CD4-positive, alpha-beta memory T cell (primary cell): ENCODE measurements at regions not wholly inside any gene's neighbourhood (a gene's known extent, or its start where the extent isn't known, plus 50 kb on each side); places are given as distances from the start of the nearest gene placed in this dataset.

ENCODE experiments used
- CTCF ChIA-PET: fragments of 350-600 bp; sonication (Branson Sonifier 250); formaldehyde crosslinking; loops from one replicate; lab custom pipeline; 2021; ENCODE audit warnings: inconsistent platforms; ENCODE audit not compliant: partially characterized antibody; lab: Charles Lee
- POLR2A ChIA-PET: fragments of 350-600 bp; sonication (Branson Sonifier 250); formaldehyde crosslinking; loops from one replicate; lab custom pipeline; 2021; ENCODE audit not compliant: partially characterized antibody; lab: Charles Lee
- DNase-seq, 5 donors: peaks; one replicate each; pipeline versions ENCODE4 v3.0.0 to v3.0.0-alpha.2; 2020 to 2022; ENCODE audit warnings: mixed read lengths in 1 of 5
- H3K27ac ChIP-seq: one replicate; pipeline ENCODE4 v1.7.0; 2013; ENCODE audit warnings: low read depth, low read length
- H3K27me3 ChIP-seq: 2 replicates; pipeline ENCODE4 v1.7.0; 2013; ENCODE audit warnings: mild to moderate bottlenecking, low read length, moderate library complexity; ENCODE audit not compliant: insufficient read depth
- H3K36me3 ChIP-seq: 2 replicates; pipeline ENCODE4 v1.7.0; 2013; ENCODE audit warnings: mild to moderate bottlenecking, low read length, moderate library complexity; ENCODE audit not compliant: insufficient read depth
- H3K4me1 ChIP-seq: 2 replicates; pipeline ENCODE4 v1.7.0; 2013; ENCODE audit warnings: mild to moderate bottlenecking, low read length, moderate library complexity; ENCODE audit not compliant: insufficient read depth
- H3K4me3 ChIP-seq, 2 donors: one replicate each; pipeline ENCODE4 v1.7.0; 2013; ENCODE audit warnings: low read length in 2 of 2, mild to moderate bottlenecking in 1 of 2
- H3K9me3 ChIP-seq, 2 donors: one replicate each; pipeline ENCODE4 v1.7.0; 2013; ENCODE audit warnings: low read length in 2 of 2, control low read depth in 1 of 2; ENCODE audit not compliant: control insufficient read depth in 1 of 2
- H3K27ac Mint-ChIP-seq, 7 donors: one replicate each; pipeline ENCODE4 v1.8.0; 2020 to 2021; ENCODE audit warnings: mixed read lengths in 7 of 7, mild to moderate bottlenecking in 6 of 7, inconsistent platforms in 3 of 7, moderate library complexity in 3 of 7
- H3K27me3 Mint-ChIP-seq, 2 donors: one replicate each; pipeline ENCODE4 v1.8.0; 2020 to 2021; ENCODE audit warnings: mixed read lengths in 2 of 2
- H3K36me3 Mint-ChIP-seq, 2 donors: one replicate each; pipeline ENCODE4 v1.8.0; 2020 to 2021; ENCODE audit warnings: mixed read lengths in 2 of 2, inconsistent platforms in 1 of 2, mild to moderate bottlenecking in 1 of 2
- H3K4me1 Mint-ChIP-seq, 4 donors: one replicate each; pipeline ENCODE4 v1.8.0; 2020 to 2021; ENCODE audit warnings: mixed read lengths in 4 of 4, mild to moderate bottlenecking in 1 of 4
- H3K4me3 Mint-ChIP-seq, 8 donors: one replicate each; pipeline ENCODE4 v1.8.0; 2020 to 2021; ENCODE audit warnings: mixed read lengths in 8 of 8, mild to moderate bottlenecking in 7 of 8, moderate library complexity in 6 of 8, inconsistent platforms in 3 of 8
- H3K9me3 Mint-ChIP-seq, 8 donors: one replicate each; pipeline ENCODE4 v1.8.0; 2020 to 2021; ENCODE audit warnings: mixed read lengths in 8 of 8, mild to moderate bottlenecking in 5 of 8, inconsistent platforms in 3 of 8, moderate library complexity in 1 of 8
- intact Hi-C: fragments of 100-400 bp; cut with micrococcal nuclease; formaldehyde crosslinking; loops from one replicate; pipeline ENCODE4 v1.15.1; 2023

DNA sequence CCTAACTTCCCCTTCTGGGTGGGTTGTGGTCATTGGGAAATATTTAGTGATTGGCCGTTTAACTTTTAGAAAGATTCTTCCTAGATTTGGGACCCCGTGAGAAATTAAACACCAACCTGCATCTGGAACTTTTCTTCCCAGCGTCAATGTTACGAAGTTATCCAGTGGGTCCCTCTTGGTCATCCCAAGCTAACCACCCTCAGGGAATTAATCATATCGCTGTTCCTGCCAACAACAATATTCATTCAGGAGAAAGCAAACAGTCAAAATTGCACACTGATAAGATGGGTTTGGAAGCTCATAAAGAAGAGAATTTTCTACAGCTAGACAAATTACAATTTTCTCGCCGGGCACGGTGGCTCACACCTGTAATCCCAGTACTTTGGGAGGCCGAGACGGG, 121.2 kb upstream of the STX18 start:
- intact Hi-C loops = no loop called here
- H3K27ac ChIP-seq = no peak overlapping the region
- H3K4me3 ChIP-seq = no peak overlapping the region
- no peaks in the 10 kb centered on the region for H3K4me1 ChIP-seq
- H3K27me3 Mint-ChIP-seq = no peaks in the 10 kb centered on the region
- H3K27me3 ChIP-seq = no peaks in the 10 kb centered on the region
- peaks cover 0 to 3% (median 0%) of the 10 kb centered on the region in 8 donors for H3K9me3 Mint-ChIP-seq
- no peaks in the 10 kb centered on the region for H3K9me3 ChIP-seq
- ChIA-PET POLR2A (no interaction called here), CTCF (no interaction called here)
- H3K36me3 Mint-ChIP-seq = peaks cover 0 to 26% of the 10 kb centered on the region in 2 donors
- DNase-seq = no peak
- H3K27ac Mint-ChIP-seq = no peak overlapping the region
- no peaks in the 10 kb centered on the region for H3K4me1 Mint-ChIP-seq
- no peaks in the 10 kb centered on the region for H3K36me3 ChIP-seq
- no peak overlapping the region for H3K4me3 Mint-ChIP-seq

DNA sequence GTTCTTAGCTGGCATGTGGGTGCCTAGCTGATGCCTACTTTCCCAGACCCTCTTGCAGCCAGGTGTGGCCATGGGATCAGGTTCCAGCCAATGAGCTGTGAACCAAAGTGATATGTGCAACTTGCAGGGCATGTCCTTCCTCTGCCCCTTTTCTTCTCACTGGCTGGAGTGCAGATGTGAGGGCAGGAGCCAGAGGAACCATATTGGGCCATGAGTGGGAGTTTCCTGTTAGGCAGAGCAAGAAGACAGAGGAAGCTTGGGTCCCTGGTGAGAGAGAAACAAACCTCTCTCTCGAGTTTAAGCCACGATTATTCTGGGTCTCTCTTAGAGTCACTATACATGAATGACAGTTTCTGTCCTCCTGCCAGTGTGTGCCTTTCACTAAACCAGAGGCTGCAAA, 120.4 kb upstream of the STX18 start:
- no peaks in the 10 kb centered on the region for H3K27me3 Mint-ChIP-seq
- Histone ChIP-seq H3K27ac (no peak overlapping the region), H3K36me3 (no peaks in the 10 kb centered on the region), H3K4me1 (no peaks in the 10 kb centered on the region), H3K27me3 (no peaks in the 10 kb centered on the region), H3K4me3 (no peak overlapping the region), H3K9me3 (no peaks in the 10 kb centered on the region)
- peaks cover 0 to 34% of the 10 kb centered on the region in 2 donors for H3K36me3 Mint-ChIP-seq
- ChIA-PET CTCF (no interaction called here), POLR2A (no interaction called here)
- no peaks in the 10 kb centered on the region for H3K4me1 Mint-ChIP-seq
- H3K4me3 Mint-ChIP-seq = no peak overlapping the region
- peaks cover 0 to 6% (median 0%) of the 10 kb centered on the region in 8 donors for H3K9me3 Mint-ChIP-seq
- intact Hi-C loops = no loop called here
- no peak for DNase-seq
- H3K27ac Mint-ChIP-seq = no peak overlapping the region

DNA sequence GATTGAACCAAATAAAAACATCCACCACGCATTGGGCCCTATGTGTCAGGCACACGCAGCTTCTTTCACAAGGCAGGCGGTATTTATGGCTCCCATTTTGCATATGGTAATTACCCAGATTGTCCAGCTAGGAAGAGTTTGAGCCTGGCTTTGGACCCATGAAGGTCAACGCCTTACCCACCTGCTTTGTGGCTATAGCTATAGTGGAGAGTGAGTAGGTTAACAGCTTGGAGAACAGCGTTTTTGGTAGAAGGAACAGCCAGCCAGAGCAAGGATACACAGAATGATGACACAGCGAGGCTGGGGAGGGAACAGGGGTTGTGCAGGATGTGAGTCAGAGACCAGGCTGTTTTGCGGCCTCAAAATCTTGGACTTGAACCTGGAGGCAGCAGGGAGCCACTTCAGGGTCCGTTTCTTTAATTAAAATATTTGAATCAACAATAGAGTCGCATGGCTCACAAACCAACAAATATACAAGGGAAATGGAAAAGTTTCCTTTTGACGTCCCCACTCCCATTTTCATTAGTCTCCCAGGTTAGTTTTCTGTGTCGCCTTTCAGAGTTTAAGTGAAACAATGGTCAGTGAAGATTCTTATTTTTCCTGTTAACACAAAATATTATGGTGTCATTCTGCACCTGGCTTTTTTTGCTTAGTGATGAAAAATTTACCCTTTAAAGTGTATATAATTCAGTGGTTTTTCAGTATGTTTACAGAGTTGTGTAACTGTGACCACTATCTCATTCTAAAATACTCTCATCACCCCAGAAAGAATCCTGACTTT, 118.2 kb upstream of the STX18 start:
- Histone ChIP-seq H3K4me3 (no peak overlapping the region), H3K27me3 (no peaks in the 10 kb centered on the region), H3K36me3 (no peaks in the 10 kb centered on the region), H3K4me1 (no peaks in the 10 kb centered on the region), H3K27ac (no peak overlapping the region), H3K9me3 (no peaks in the 10 kb centered on the region)
- no peak overlapping the region for H3K27ac Mint-ChIP-seq
- no peak for DNase-seq
- intact Hi-C loops = no loop called here
- ChIA-PET POLR2A (no interaction called here), CTCF (no interaction called here)
- H3K36me3 Mint-ChIP-seq = peaks cover 4 to 30% of the 10 kb centered on the region in 2 donors
- peaks cover 0 to 6% (median 0%) of the 10 kb centered on the region in 8 donors for H3K9me3 Mint-ChIP-seq
- H3K27me3 Mint-ChIP-seq = no peaks in the 10 kb centered on the region
- H3K4me3 Mint-ChIP-seq = no peak overlapping the region
- no peaks in the 10 kb centered on the region for H3K4me1 Mint-ChIP-seq

GRCh38 chr4:4658052-4658451, 116.2 kb upstream of the STX18 start:
- H3K36me3 ChIP-seq = no peaks in the 10 kb centered on the region
- H3K27me3 Mint-ChIP-seq = no peaks in the 10 kb centered on the region
- no peaks in the 10 kb centered on the region for H3K27me3 ChIP-seq
- H3K9me3 ChIP-seq = no peaks in the 10 kb centered on the region
- H3K9me3 Mint-ChIP-seq = peaks cover 0 to 6% (median 0%) of the 10 kb centered on the region in 8 donors
- H3K36me3 Mint-ChIP-seq = peaks cover 4 to 34% of the 10 kb centered on the region in 2 donors
- no peak overlapping the region for H3K4me3 Mint-ChIP-seq
- H3K27ac ChIP-seq = no peak overlapping the region
- no peak overlapping the region for H3K4me3 ChIP-seq
- ChIA-PET POLR2A (no interaction called here), CTCF (no interaction called here)
- H3K4me1 Mint-ChIP-seq = no peaks in the 10 kb centered on the region
- no peak for DNase-seq
- H3K4me1 ChIP-seq = no peaks in the 10 kb centered on the region
- H3K27ac Mint-ChIP-seq = no peak overlapping the region
- intact Hi-C loops = no loop called here

DNA sequence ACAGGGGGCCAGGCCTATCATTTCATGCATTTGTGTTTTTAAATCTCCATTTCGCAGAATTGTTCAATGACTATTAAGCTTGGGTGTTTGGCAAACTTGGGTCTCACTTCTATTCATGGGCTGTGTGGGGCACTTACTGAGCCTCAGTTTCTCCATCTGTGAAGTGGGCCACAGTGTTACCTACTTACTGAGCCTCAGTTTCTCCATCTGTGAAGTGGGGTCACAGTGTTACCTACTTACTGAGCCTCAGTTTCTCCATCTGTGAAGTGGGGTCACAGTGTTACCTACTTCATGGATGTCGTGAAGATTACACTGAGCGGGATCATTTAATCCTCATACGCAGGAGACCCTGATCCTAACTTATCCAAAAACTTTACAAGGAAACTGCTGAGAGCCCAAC, 115.1 kb upstream of the STX18 start:
- Histone ChIP-seq H3K4me3 (no peak overlapping the region), H3K36me3 (no peaks in the 10 kb centered on the region), H3K9me3 (no peaks in the 10 kb centered on the region), H3K27ac (no peak overlapping the region), H3K4me1 (no peaks in the 10 kb centered on the region), H3K27me3 (no peaks in the 10 kb centered on the region)
- Mint-ChIP-seq H3K27ac (no peak overlapping the region), H3K4me1 (no peaks in the 10 kb centered on the region), H3K4me3 (no peak overlapping the region), H3K36me3 (peaks cover 4 to 32% of the 10 kb centered on the region in 2 donors), H3K9me3 (peaks cover 0 to 5% (median 0%) of the 10 kb centered on the region in 8 donors), H3K27me3 (no peaks in the 10 kb centered on the region)
- intact Hi-C loops = no loop called here
- no peak for DNase-seq
- ChIA-PET POLR2A (no interaction called here), CTCF (no interaction called here)

DNA sequence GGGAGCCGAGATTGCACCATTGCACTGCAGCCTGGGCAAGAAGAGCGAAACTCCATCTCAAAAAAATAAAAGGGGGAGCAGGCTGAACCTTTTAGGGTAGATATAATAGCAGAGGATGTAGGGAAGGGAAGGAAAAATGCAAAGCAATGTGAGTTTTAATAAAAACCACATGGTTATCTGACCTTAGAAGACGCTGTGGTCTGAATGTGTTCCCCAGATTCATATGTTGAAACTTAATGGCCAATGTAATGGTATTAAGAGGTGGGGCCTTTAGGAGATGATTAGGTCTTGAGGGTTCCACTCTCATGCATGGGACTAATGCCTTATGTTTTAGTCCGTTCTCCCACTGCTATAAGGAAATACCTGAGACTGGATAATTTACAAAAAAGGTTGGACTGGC, 114.1 kb upstream of the STX18 start:
- CTCF ChIA-PET = no interaction called here
- H3K9me3 Mint-ChIP-seq = peaks cover 0 to 5% (median 0%) of the 10 kb centered on the region in 8 donors
- no peaks in the 10 kb centered on the region for H3K36me3 ChIP-seq
- H3K4me1 ChIP-seq = no peaks in the 10 kb centered on the region
- POLR2A ChIA-PET = no interaction called here
- H3K27me3 Mint-ChIP-seq = no peaks in the 10 kb centered on the region
- H3K4me3 Mint-ChIP-seq = no peak overlapping the region
- H3K36me3 Mint-ChIP-seq = peaks cover 4 to 32% of the 10 kb centered on the region in 2 donors
- no peaks in the 10 kb centered on the region for H3K4me1 Mint-ChIP-seq
- DNase-seq = no peak
- intact Hi-C loops = no loop called here
- no peak overlapping the region for H3K27ac Mint-ChIP-seq
- no peak overlapping the region for H3K27ac ChIP-seq
- H3K9me3 ChIP-seq = no peaks in the 10 kb centered on the region
- no peaks in the 10 kb centered on the region for H3K27me3 ChIP-seq
- H3K4me3 ChIP-seq = no peak overlapping the region

GRCh38 chr4:4655011-4655410, 113.2 kb upstream of the STX18 start:
- Mint-ChIP-seq H3K4me3 (no peak overlapping the region), H3K36me3 (peaks cover 8 to 37% of the 10 kb centered on the region in 2 donors), H3K27me3 (no peaks in the 10 kb centered on the region), H3K27ac (no peak overlapping the region), H3K4me1 (no peaks in the 10 kb centered on the region), H3K9me3 (peaks cover 0 to 5% (median 0%) of the 10 kb centered on the region in 8 donors)
- intact Hi-C loops = no loop called here
- H3K4me1 ChIP-seq = no peaks in the 10 kb centered on the region
- CTCF ChIA-PET = no interaction called here
- no peaks in the 10 kb centered on the region for H3K36me3 ChIP-seq
- POLR2A ChIA-PET = no interaction called here
- H3K27me3 ChIP-seq = no peaks in the 10 kb centered on the region
- H3K9me3 ChIP-seq = no peaks in the 10 kb centered on the region
- H3K4me3 ChIP-seq = no peak overlapping the region
- no peak for DNase-seq
- no peak overlapping the region for H3K27ac ChIP-seq
